Thyroid gland (tissue), 4 donors: ENCODE measurements at regions not wholly inside any gene's neighbourhood (a gene's known extent, or its start where the extent isn't known, plus 50 kb on each side); places are given as distances from the start of the nearest gene placed in this dataset.

ENCODE experiments used
- DNase-seq, 2 donors: peaks; one replicate each; pipeline ENCODE4 v3.0.0-alpha.2; 2019
- H3K27ac ChIP-seq, 3 donors: fragments of 200-600 bp; sonication (generic); 1 replicate in 2 of 3; 2 replicates in 1 of 3; pipeline ENCODE4 v1.5.1; 2016 to 2019; ENCODE audit warnings: mild to moderate bottlenecking in 1 of 3, moderate library complexity in 1 of 3
- H3K27me3 ChIP-seq: fragments of 200-600 bp; sonication (generic); one replicate; pipeline ENCODE4 v1.5.1; 2019
- H3K36me3 ChIP-seq, 2 donors: fragments of 200-600 bp; sonication (generic); one replicate each; pipeline ENCODE4 v1.5.1; 2016 to 2019
- H3K4me1 ChIP-seq, 2 donors: fragments of 200-600 bp; sonication (generic); one replicate each; pipeline ENCODE4 v1.5.1; 2017 to 2019
- H3K4me3 ChIP-seq, 3 donors: fragments of 200-600 bp; sonication (generic); replicated peaks in 1 of 3; 1 replicate in 2 of 3; 2 replicates in 1 of 3; pipeline ENCODE4 v1.5.1; 2016; ENCODE audit warnings: mild to moderate bottlenecking in 1 of 3
- H3K9me3 ChIP-seq: fragments of 200-600 bp; sonication (generic); one replicate; pipeline ENCODE4 v1.5.1; 2017
- POLR2A ChIP-seq, 2 donors: fragments of 450-650 bp; IDR thresholded peaks; one replicate each; pipeline ENCODE4 v1.6.1; 2017; ENCODE audit warnings: antibody characterized with exemption in 2 of 2, mild to moderate bottlenecking in 2 of 2, moderate library complexity in 1 of 2
- WGBS, 2 donors: methylation state at CpG; one replicate each; pipeline ENCODE4 v1.1.5; 2017; 5-methylcytosine and 5-hydroxymethylcytosine counted together
- intact Hi-C: fragments of 100-400 bp; cut with DNase I; formaldehyde crosslinking; loops from one replicate; pipeline ENCODE4 v1.15.1; 2023
- TF ChIP-seq, protein P1 (sequence below), 6 experiments: fragments of 200-600 bp in 3 of 6; fragments of 450-650 bp in 3 of 6; sonication (generic) in 3 of 6; IDR thresholded peaks; one replicate each; pipeline ENCODE4 v1.5.1; 2016 to 2019; ENCODE audit warnings: antibody characterized with exemption in 6 of 6, mild to moderate bottlenecking in 2 of 6, inconsistent platforms in 1 of 6, moderate library complexity in 1 of 6

DNA sequence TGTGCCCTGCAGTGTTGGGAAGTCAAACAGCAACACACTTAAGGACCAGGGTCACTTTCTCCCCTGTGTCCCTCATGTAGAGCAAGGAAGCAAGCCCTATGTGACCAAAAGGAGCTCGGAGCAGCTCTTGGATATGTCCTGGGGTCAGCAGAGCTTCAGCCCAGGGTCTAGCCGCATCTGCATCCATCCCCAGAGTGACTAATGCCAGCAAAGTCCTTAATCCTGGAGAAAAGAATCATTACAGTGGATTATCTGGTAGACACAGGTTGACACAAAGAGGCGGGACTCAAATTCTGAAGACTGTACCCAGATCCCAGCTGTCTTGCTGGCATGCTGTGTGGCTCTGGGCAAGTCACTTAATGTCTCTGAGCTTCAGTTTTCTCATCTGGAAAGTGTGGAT, 239.1 kb upstream of the PWP1 start:
- Histone ChIP-seq H3K4me3 (no peak overlapping the region), H3K36me3 (no peaks in the 10 kb centered on the region), H3K27me3 (no peaks in the 10 kb centered on the region), H3K4me1 (peaks cover 7 to 12% of the 10 kb centered on the region in 2 donors), H3K9me3 (no peaks in the 10 kb centered on the region), H3K27ac (no peak overlapping the region)
- 97 to 100% methylated on average over 3 of the region's 3 CpGs for WGBS, 2 donors
- intact Hi-C loops, result no loop called here
- no peak for TF ChIP-seq POLR2A (IDR thresholded peaks at IDR 0.05)
- TF ChIP-seq, protein P1, sequence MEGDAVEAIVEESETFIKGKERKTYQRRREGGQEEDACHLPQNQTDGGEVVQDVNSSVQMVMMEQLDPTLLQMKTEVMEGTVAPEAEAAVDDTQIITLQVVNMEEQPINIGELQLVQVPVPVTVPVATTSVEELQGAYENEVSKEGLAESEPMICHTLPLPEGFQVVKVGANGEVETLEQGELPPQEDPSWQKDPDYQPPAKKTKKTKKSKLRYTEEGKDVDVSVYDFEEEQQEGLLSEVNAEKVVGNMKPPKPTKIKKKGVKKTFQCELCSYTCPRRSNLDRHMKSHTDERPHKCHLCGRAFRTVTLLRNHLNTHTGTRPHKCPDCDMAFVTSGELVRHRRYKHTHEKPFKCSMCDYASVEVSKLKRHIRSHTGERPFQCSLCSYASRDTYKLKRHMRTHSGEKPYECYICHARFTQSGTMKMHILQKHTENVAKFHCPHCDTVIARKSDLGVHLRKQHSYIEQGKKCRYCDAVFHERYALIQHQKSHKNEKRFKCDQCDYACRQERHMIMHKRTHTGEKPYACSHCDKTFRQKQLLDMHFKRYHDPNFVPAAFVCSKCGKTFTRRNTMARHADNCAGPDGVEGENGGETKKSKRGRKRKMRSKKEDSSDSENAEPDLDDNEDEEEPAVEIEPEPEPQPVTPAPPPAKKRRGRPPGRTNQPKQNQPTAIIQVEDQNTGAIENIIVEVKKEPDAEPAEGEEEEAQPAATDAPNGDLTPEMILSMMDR (IDR thresholded peaks at IDR 0.05), result no peak
- no peak for DNase-seq

- H3K9me3 ChIP-seq, result no peaks in the 10 kb centered on the region
- H3K27me3 ChIP-seq, result no peaks in the 10 kb centered on the region
- no peak for TF ChIP-seq POLR2A (IDR thresholded peaks at IDR 0.05)
- TF ChIP-seq, protein P1 (IDR thresholded peaks at IDR 0.05), result no peak
- intact Hi-C loops, result no loop called here
- H3K4me3 ChIP-seq, result no peak overlapping the region
- 91 to 92% methylated on average over 5 of the region's 5 CpGs for WGBS, 2 donors
- H3K36me3 ChIP-seq, result no peaks in the 10 kb centered on the region
- DNase-seq, result no peak
- no peak overlapping the region for H3K27ac ChIP-seq
- peaks cover 6 to 12% of the 10 kb centered on the region in 2 donors for H3K4me1 ChIP-seq
Measured at GRCh38 chr12:107447336-107447735, 238.3 kb upstream of the PWP1 start.

DNA sequence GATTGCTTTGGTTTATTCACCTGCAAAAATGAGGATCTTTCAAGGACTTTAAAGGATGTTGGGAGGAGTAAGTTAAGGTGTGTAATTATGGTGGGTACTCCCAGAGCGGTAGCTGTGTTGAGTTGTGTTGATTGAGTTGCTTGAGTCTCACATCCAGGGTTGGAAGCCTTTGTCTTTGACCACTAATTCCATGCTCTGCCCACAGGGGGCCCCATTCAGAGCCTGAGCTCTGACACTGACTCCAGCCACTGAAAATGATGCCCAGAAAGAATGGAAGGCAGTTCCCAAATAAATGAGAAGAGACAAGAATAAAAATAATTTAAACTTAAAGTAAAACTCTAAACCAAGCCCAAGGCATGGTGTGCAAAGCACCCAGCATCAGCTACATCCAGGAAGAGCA, 237.4 kb upstream of the PWP1 start:
- Histone ChIP-seq H3K36me3 (no peaks in the 10 kb centered on the region), H3K9me3 (no peaks in the 10 kb centered on the region), H3K4me3 (no peak overlapping the region), H3K27ac (no peak overlapping the region), H3K27me3 (no peaks in the 10 kb centered on the region), H3K4me1 (peaks cover 0 to 5% of the 10 kb centered on the region in 2 donors)
- WGBS, 2 donors, result 75 to 81% methylated on average over 1 of the region's 1 CpG
- TF ChIP-seq, protein P1 (IDR thresholded peaks at IDR 0.05), result peak in 4 of 6 experiments; percentile 16 to 41 (median 28)
- no peak for TF ChIP-seq POLR2A (IDR thresholded peaks at IDR 0.05)
- no peak for DNase-seq
- intact Hi-C loops, result no loop called here

DNA sequence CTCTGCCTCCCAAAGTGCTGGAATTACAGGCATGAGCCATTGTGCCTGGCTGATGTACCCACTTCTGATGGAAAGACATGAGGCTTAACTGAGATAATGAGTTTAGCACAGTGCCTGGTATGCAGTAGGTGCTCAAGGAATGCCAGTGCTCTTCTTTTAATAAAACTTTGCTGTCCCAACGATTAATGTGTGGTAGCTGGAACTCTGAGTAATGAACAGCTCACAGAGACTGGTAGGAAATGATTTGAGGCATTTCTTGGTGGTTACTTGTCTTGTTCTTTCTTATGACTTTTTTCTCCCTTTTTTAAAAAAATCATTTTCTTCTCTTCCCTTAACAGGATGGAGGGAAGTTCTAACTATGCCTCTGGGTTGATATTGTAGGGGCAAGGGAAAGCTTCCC, 235.7 kb upstream of the PWP1 start:
- no peaks in the 10 kb centered on the region for H3K9me3 ChIP-seq
- H3K27me3 ChIP-seq, result no peaks in the 10 kb centered on the region
- H3K4me3 ChIP-seq, result no peak overlapping the region
- no peak for TF ChIP-seq POLR2A (IDR thresholded peaks at IDR 0.05)
- TF ChIP-seq, protein P1 (IDR thresholded peaks at IDR 0.05), result no peak
- WGBS, 2 donors, result 72 to 85% methylated on average over 1 of the region's 1 CpG
- no peak for DNase-seq
- no peak overlapping the region for H3K27ac ChIP-seq
- H3K36me3 ChIP-seq, result no peaks in the 10 kb centered on the region
- intact Hi-C loops, result no loop called here
- H3K4me1 ChIP-seq, result no peaks in the 10 kb centered on the region

GRCh38 chr12:107450541-107450940, 235.1 kb upstream of the PWP1 start:
- Histone ChIP-seq H3K27ac (no peak overlapping the region), H3K4me1 (no peaks in the 10 kb centered on the region), H3K36me3 (no peaks in the 10 kb centered on the region), H3K9me3 (no peaks in the 10 kb centered on the region), H3K27me3 (no peaks in the 10 kb centered on the region), H3K4me3 (no peak overlapping the region)
- TF ChIP-seq, protein P1 (IDR thresholded peaks at IDR 0.05), result no peak
- no peak for TF ChIP-seq POLR2A (IDR thresholded peaks at IDR 0.05)
- no peak for DNase-seq
- WGBS, 2 donors, result 41 to 50% methylated on average over 3 of the region's 3 CpGs
- intact Hi-C loops, result no loop called here
